A549 (cell line): ENCODE measurements at regions not wholly inside any gene's neighbourhood (a gene's known extent, or its start where the extent isn't known, plus 50 kb on each side); places are given as distances from the start of the nearest gene placed in this dataset.

Source experiments
- CBX8 ChIP-seq: fragments of 200-600 bp; sonication (generic); IDR thresholded peaks from 2 replicates; pipeline ENCODE4 v1.6.1; 2016
- CHD2 ChIP-seq: fragments of 150-350 bp; IDR thresholded peaks from 2 replicates; pipeline ENCODE4 v1.6.1; 2014; ENCODE audit warnings: low read length; ENCODE audit not compliant: partially characterized antibody
- EP300 ChIP-seq, 2 experiments: fragments of >200 bp; sonication (Bioruptor Twin); formaldehyde crosslinking; IDR thresholded peaks; 2 replicates in 1 of 2; 3 replicates in 1 of 2; pipeline ENCODE4 v1.6.1; 2016 to 2017
- FOSL2 ChIP-seq, 2 experiments: fragments of 450-650 bp in 1 of 2; fragments of >200 bp in 1 of 2; sonication (Bioruptor Twin) in 1 of 2; formaldehyde crosslinking; IDR thresholded peaks; 2 replicates each; pipeline versions ENCODE4 v1.5.0 to v1.6.1; 2016 to 2020; ENCODE audit warnings: mild to moderate bottlenecking in 1 of 2, moderate library complexity in 1 of 2
- KDM1A ChIP-seq: fragments of 200-600 bp; sonication (generic); IDR thresholded peaks from 2 replicates; pipeline ENCODE4 v1.6.1; 2016; ENCODE audit warnings: low read depth, mild to moderate bottlenecking
- POLR2A ChIP-seq: IDR thresholded peaks from 2 replicates; pipeline ENCODE4 v1.6.1; 2012; ENCODE audit warnings: mild to moderate bottlenecking, low read length
- RCOR1 ChIP-seq: fragments of 150-350 bp; IDR thresholded peaks from 2 replicates; pipeline ENCODE4 v1.6.1; 2014; ENCODE audit warnings: antibody characterized with exemption, low read length, low read depth
- ZFP36 ChIP-seq: fragments of 450-650 bp; IDR thresholded peaks from 2 replicates; pipeline ENCODE4 v1.6.1; 2014; ENCODE audit warnings: borderline replicate concordance; ENCODE audit not compliant: partially characterized antibody
- TF ChIP-seq, protein P1 (sequence below): fragments of >200 bp; sonication (Bioruptor Twin); formaldehyde crosslinking; IDR thresholded peaks from 3 replicates; pipeline ENCODE4 v1.5.1; 2016
- TF ChIP-seq, protein P2 (sequence below): fragments of >200 bp; sonication (Bioruptor Twin); formaldehyde crosslinking; IDR thresholded peaks from 3 replicates; pipeline ENCODE4 v1.6.1; 2016

DNA sequence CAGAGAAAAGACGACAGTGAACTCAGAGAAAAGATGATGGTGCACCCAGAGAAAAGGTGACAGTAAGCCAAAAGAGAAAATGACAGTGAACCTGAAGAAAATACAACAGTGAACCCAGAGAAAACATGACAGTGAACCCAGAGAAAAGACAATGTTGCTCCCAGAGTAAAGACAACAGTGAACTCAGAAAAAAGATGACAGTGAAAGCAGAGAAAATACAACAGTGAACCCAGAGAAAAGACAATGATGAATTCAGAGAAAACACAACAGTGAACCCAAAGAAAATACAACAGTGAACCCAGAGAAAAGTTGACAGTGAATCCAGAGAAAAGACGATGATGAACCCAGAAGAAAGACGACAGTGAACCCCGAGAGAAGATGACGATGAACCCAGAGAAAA is 140.5 kb upstream of the MAP3K4 start:
- TF ChIP-seq, protein P1, sequence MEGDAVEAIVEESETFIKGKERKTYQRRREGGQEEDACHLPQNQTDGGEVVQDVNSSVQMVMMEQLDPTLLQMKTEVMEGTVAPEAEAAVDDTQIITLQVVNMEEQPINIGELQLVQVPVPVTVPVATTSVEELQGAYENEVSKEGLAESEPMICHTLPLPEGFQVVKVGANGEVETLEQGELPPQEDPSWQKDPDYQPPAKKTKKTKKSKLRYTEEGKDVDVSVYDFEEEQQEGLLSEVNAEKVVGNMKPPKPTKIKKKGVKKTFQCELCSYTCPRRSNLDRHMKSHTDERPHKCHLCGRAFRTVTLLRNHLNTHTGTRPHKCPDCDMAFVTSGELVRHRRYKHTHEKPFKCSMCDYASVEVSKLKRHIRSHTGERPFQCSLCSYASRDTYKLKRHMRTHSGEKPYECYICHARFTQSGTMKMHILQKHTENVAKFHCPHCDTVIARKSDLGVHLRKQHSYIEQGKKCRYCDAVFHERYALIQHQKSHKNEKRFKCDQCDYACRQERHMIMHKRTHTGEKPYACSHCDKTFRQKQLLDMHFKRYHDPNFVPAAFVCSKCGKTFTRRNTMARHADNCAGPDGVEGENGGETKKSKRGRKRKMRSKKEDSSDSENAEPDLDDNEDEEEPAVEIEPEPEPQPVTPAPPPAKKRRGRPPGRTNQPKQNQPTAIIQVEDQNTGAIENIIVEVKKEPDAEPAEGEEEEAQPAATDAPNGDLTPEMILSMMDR, result no peak
- TF ChIP-seq EP300 (IDR thresholded peaks at IDR 0.05) (no peak), ZFP36 (no peak), POLR2A (no peak), KDM1A (no peak), FOSL2 (IDR thresholded peaks at IDR 0.05) (no peak), FOSL2 (CRISPR knock-in tag; IDR thresholded peaks at IDR 0.05) (no peak), CBX8 (no peak), RCOR1 (no peak), CHD2 (no peak)
- TF ChIP-seq, protein P2, sequence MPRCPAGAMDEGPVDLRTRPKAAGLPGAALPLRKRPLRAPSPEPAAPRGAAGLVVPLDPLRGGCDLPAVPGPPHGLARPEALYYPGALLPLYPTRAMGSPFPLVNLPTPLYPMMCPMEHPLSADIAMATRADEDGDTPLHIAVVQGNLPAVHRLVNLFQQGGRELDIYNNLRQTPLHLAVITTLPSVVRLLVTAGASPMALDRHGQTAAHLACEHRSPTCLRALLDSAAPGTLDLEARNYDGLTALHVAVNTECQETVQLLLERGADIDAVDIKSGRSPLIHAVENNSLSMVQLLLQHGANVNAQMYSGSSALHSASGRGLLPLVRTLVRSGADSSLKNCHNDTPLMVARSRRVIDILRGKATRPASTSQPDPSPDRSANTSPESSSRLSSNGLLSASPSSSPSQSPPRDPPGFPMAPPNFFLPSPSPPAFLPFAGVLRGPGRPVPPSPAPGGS, result no peak
